ENCODE measurements at regions not wholly inside any gene's neighbourhood (a gene's known extent, or its start where the extent isn't known, plus 50 kb on each side); places are given as distances from the start of the nearest gene placed in this dataset.

GRCh38 chr10:106320876-106321275 is 843.6 kb downstream of the SORCS1 start:
- H3K79me2 ChIP-seq (ENCODE audit: control insufficient read depth in 1 of 2, insufficient read depth in 2 of 2, low read length in 2 of 2): no peaks in the 10 kb centered on the region
- no peak overlapping the region for H3K4me3 ChIP-seq (ENCODE audit: extremely low read depth in 1 of 4, insufficient read depth in 2 of 4, low read depth in 3 of 4, low read length in 4 of 4)
- H3K27me3 ChIP-seq (replicated peaks in 1 of 4; ENCODE audit: control insufficient read depth in 3 of 4, extremely low read depth in 1 of 4, insufficient read depth in 3 of 4, low read length in 3 of 4): no peaks in the 10 kb centered on the region
- no peak overlapping the region for H2AFZ ChIP-seq (ENCODE audit: low read length)
- H2BK15ac ChIP-seq (ENCODE audit: low read length): no peak overlapping the region
- DNase-seq (ENCODE audit: low read depth in 1 of 2, low spot score in 2 of 2): no peak
- no peak overlapping the region for H4K8ac ChIP-seq (ENCODE audit: extremely low read depth, insufficient read depth, low read length)
- POLR2A ChIA-PET (ENCODE audit: partially characterized antibody): no interaction called here
- H3K36me3 ChIP-seq (ENCODE audit: control insufficient read depth in 2 of 4, insufficient read depth in 4 of 4, low read length in 3 of 4): no peaks in the 10 kb centered on the region
- 0 out of 4 replicates have a peak, but pooled peaks cover 0 to under 1% of the 10 kb centered on the region in 2 experiments for H3K9me3 ChIP-seq (ENCODE audit: insufficient read depth in 2 of 2, low read depth in 1 of 2, low read length in 1 of 2)
- CTCF ChIA-PET (ENCODE audit: partially characterized antibody): interaction anchor here (0.8 to 1.4 kb wide), 2 partner anchors 11 to 42 kb away, joined by 3 read pairs; no protein-coding TSS in a partner anchor
- TF ChIP-seq ASH2L (IDR thresholded peaks at IDR 0.05; ENCODE audit: low read length) (no peak), CHD2 (IDR thresholded peaks at IDR 0.05; ENCODE audit: low read length) (no peak), ZNF274 (IDR thresholded peaks at IDR 0.05; ENCODE audit: borderline replicate concordance, extremely low read depth, low read length) (no peak), JUN (IDR thresholded peaks at IDR 0.05; ENCODE audit: low read depth, low read length) (no peak), SRF (IDR thresholded peaks at IDR 0.05; ENCODE audit: low read depth, low read length) (no peak)
- no peak overlapping the region for H2BK12ac ChIP-seq (ENCODE audit: low read depth, low read length)
- no peak overlapping the region for H3K9ac ChIP-seq (replicated peaks in 1 of 4; ENCODE audit: extremely low read depth in 1 of 4, low read depth in 3 of 4, low read length in 3 of 4)
- H3K23ac ChIP-seq (ENCODE audit: insufficient read length): no peak overlapping the region
- H2BK120ac ChIP-seq (replicated peaks; ENCODE audit: low read depth, low read length): no peak overlapping the region
- FAIRE-seq: no peak
- no peak overlapping the region for H3K14ac ChIP-seq (ENCODE audit: insufficient read length)
- no peak overlapping the region for H3K4me2 ChIP-seq (ENCODE audit: insufficient read depth in 1 of 2, low read depth in 2 of 2, low read length in 2 of 2)
- no peak overlapping the region for H4K91ac ChIP-seq (replicated peaks; ENCODE audit: insufficient read length, low read length)
- H2BK5ac ChIP-seq (ENCODE audit: low read depth, low read length): no peak overlapping the region
- H3K18ac ChIP-seq (ENCODE audit: extremely low read depth, low read length): no peak overlapping the region
- no peak overlapping the region for H3K27ac ChIP-seq (ENCODE audit: low read depth, low read length)
- H2AK5ac ChIP-seq (ENCODE audit: low read depth, low read length): no peak overlapping the region
- H3K4ac ChIP-seq (replicated peaks; ENCODE audit: insufficient read length, low read depth, low read length): no peak overlapping the region
- 95% methylated on average over 3 of the region's 3 CpGs; no CpG with 5 or more reads in 1 of the 2 experiments for WGBS, 2 experiments (ENCODE audit: extremely low coverage in 1 of 2, insufficient coverage in 1 of 2, insufficient read length in 1 of 2, insufficient replicate concordance in 2 of 2, low coverage in 1 of 2, low lambda C conversion rate in 2 of 2, missing lambda C conversion rate in 1 of 2)
- H3K4me1 ChIP-seq (replicated peaks in 1 of 4; ENCODE audit: control insufficient read depth in 3 of 4, insufficient read depth in 4 of 4, low read length in 3 of 4): no peaks in the 10 kb centered on the region
- no peaks in the 10 kb centered on the region for H3K79me1 ChIP-seq (ENCODE audit: low read depth, low read length)
- no peaks in the 10 kb centered on the region for H3K23me2 ChIP-seq (ENCODE audit: low read depth, low read length)
- no peak overlapping the region for H3K56ac ChIP-seq (replicated peaks; ENCODE audit: insufficient read length, low read depth, low read length)
- no peak overlapping the region for H2BK20ac ChIP-seq (ENCODE audit: low read length)
- H4K5ac ChIP-seq (ENCODE audit: insufficient read length, low read depth, low read length): no peak overlapping the region
- H4K20me1 ChIP-seq (replicated peaks in 1 of 2; ENCODE audit: control insufficient read depth in 1 of 2, insufficient read depth in 2 of 2, low read length in 2 of 2): no peaks in the 10 kb centered on the region
